ENCODE measurements at regions not wholly inside any gene's neighbourhood (a gene's known extent, or its start where the extent isn't known, plus 50 kb on each side); places are given as distances from the start of the nearest gene placed in this dataset.

DNA sequence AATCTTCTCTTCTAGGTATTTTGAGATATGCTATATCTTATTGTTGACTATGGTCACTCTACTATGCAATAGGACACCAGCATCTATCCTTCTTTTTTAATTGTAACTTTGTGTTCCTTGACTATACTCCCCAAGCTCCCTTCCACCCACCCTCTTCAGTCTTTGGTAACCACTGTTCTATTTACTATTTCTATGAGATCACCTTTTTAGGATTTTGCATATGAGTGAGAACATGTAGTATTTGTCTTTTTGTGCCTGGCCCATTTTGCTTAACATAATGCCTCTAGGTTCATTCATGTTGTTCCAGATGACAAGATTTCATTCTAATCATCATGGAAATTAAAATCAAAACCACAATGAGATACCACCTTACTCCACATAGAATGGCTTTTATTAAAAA lies 63.3 kb upstream of the BANK1 start (continued):
- TF ChIP-seq, protein P1, sequence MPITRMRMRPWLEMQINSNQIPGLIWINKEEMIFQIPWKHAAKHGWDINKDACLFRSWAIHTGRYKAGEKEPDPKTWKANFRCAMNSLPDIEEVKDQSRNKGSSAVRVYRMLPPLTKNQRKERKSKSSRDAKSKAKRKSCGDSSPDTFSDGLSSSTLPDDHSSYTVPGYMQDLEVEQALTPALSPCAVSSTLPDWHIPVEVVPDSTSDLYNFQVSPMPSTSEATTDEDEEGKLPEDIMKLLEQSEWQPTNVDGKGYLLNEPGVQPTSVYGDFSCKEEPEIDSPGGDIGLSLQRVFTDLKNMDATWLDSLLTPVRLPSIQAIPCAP (CRISPR knock-in tag; IDR thresholded peaks at IDR 0.05): no peak
- TF ChIP-seq ZNF671 (CRISPR knock-in tag; IDR thresholded peaks at IDR 0.05) (no peak), EMX1 (CRISPR knock-in tag; IDR thresholded peaks at IDR 0.05) (no peak), TCF7 (CRISPR knock-in tag; IDR thresholded peaks at IDR 0.05; ENCODE audit: low read depth) (no peak), GABPB1 (CRISPR knock-in tag; IDR thresholded peaks at IDR 0.05) (no peak), ESRRA (CRISPR knock-in tag; IDR thresholded peaks at IDR 0.05; ENCODE audit: borderline replicate concordance) (no peak), NR1H2 (CRISPR knock-in tag; IDR thresholded peaks at IDR 0.05) (no peak), JUN (CRISPR knock-in tag; IDR thresholded peaks at IDR 0.05) (no peak), SP1 (CRISPR knock-in tag; conservative IDR thresholded peaks at IDR 0.05) (no peak)
- TF ChIP-seq, protein P2, sequence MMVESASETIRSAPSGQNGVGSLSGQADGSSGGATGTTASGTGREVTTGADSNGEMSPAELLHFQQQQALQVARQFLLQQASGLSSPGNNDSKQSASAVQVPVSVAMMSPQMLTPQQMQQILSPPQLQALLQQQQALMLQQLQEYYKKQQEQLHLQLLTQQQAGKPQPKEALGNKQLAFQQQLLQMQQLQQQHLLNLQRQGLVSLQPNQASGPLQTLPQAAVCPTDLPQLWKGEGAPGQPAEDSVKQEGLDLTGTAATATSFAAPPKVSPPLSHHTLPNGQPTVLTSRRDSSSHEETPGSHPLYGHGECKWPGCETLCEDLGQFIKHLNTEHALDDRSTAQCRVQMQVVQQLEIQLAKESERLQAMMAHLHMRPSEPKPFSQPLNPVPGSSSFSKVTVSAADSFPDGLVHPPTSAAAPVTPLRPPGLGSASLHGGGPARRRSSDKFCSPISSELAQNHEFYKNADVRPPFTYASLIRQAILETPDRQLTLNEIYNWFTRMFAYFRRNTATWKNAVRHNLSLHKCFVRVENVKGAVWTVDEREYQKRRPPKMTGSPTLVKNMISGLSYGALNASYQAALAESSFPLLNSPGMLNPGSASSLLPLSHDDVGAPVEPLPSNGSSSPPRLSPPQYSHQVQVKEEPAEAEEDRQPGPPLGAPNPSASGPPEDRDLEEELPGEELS (CRISPR knock-in tag; IDR thresholded peaks at IDR 0.05): no peak
- TF ChIP-seq, protein P3, sequence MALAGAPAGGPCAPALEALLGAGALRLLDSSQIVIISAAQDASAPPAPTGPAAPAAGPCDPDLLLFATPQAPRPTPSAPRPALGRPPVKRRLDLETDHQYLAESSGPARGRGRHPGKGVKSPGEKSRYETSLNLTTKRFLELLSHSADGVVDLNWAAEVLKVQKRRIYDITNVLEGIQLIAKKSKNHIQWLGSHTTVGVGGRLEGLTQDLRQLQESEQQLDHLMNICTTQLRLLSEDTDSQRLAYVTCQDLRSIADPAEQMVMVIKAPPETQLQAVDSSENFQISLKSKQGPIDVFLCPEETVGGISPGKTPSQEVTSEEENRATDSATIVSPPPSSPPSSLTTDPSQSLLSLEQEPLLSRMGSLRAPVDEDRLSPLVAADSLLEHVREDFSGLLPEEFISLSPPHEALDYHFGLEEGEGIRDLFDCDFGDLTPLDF (CRISPR knock-in tag; IDR thresholded peaks at IDR 0.05): no peak
- TF ChIP-seq, protein P4, sequence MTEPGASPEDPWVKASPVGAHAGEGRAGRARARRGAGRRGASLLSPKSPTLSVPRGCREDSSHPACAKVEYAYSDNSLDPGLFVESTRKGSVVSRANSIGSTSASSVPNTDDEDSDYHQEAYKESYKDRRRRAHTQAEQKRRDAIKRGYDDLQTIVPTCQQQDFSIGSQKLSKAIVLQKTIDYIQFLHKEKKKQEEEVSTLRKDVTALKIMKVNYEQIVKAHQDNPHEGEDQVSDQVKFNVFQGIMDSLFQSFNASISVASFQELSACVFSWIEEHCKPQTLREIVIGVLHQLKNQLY (CRISPR knock-in tag; IDR thresholded peaks at IDR 0.05): no peak

DNA sequence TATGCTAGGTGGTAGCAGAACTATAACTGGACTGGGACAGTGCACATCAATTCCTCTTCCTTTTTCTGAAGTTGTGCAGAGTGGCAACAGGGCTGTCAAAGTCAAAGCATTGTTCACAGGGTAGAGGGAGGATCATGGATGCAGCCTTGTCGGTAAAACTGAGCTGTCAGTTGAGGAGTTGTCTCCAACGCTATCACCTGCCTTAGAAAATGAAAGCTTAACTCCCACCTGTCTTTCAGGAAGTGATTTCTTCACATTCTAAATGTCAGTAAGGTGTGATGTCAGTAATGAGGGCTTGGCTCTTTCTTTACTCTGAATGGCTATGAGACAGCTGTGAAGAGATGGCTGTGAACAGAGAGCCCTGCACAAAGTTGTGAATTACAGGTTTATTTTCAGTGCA lies 66.4 kb upstream of the BANK1 start:
- Mint-ChIP-seq H3K9me3 (no peaks in the 10 kb centered on the region), H3K27me3 (ENCODE audit: low read depth) (no peaks in the 10 kb centered on the region), H3K27ac (no peak overlapping the region), H3K4me3 (no peak overlapping the region), H3K36me3 (no peaks in the 10 kb centered on the region), H3K4me1 (no peaks in the 10 kb centered on the region)
- ChIA-PET CTCF (no interaction called here), POLR2A (no interaction called here)
- ATAC-seq (no peak), DNase-seq (ENCODE audit: low spot score) (no peak)
- no peak for TF ChIP-seq TEAD4 (CRISPR knock-in tag; IDR thresholded peaks at IDR 0.05)
- no peak for TF ChIP-seq JAZF1 (CRISPR knock-in tag; IDR thresholded peaks at IDR 0.05)
- TF ChIP-seq NR2C2 (CRISPR knock-in tag; IDR thresholded peaks at IDR 0.05): no peak
- no peak for TF ChIP-seq NFATC4 (CRISPR knock-in tag; IDR thresholded peaks at IDR 0.05)
- TF ChIP-seq, protein P5, sequence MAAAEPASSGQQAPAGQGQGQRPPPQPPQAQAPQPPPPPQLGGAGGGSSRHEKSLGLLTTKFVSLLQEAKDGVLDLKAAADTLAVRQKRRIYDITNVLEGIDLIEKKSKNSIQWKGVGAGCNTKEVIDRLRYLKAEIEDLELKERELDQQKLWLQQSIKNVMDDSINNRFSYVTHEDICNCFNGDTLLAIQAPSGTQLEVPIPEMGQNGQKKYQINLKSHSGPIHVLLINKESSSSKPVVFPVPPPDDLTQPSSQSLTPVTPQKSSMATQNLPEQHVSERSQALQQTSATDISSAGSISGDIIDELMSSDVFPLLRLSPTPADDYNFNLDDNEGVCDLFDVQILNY (CRISPR knock-in tag; IDR thresholded peaks at IDR 0.05): no peak
- TF ChIP-seq, protein P6, sequence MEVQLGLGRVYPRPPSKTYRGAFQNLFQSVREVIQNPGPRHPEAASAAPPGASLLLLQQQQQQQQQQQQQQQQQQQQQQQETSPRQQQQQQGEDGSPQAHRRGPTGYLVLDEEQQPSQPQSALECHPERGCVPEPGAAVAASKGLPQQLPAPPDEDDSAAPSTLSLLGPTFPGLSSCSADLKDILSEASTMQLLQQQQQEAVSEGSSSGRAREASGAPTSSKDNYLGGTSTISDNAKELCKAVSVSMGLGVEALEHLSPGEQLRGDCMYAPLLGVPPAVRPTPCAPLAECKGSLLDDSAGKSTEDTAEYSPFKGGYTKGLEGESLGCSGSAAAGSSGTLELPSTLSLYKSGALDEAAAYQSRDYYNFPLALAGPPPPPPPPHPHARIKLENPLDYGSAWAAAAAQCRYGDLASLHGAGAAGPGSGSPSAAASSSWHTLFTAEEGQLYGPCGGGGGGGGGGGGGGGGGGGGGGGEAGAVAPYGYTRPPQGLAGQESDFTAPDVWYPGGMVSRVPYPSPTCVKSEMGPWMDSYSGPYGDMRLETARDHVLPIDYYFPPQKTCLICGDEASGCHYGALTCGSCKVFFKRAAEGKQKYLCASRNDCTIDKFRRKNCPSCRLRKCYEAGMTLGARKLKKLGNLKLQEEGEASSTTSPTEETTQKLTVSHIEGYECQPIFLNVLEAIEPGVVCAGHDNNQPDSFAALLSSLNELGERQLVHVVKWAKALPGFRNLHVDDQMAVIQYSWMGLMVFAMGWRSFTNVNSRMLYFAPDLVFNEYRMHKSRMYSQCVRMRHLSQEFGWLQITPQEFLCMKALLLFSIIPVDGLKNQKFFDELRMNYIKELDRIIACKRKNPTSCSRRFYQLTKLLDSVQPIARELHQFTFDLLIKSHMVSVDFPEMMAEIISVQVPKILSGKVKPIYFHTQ (CRISPR knock-in tag; IDR thresholded peaks at IDR 0.05): no peak
- TF ChIP-seq OVOL2 (CRISPR knock-in tag; IDR thresholded peaks at IDR 0.05; ENCODE audit: borderline replicate concordance): no peak
- no peak for TF ChIP-seq GABPB1 (CRISPR knock-in tag; IDR thresholded peaks at IDR 0.05)
- TF ChIP-seq, protein P7, sequence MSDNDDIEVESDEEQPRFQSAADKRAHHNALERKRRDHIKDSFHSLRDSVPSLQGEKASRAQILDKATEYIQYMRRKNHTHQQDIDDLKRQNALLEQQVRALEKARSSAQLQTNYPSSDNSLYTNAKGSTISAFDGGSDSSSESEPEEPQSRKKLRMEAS (CRISPR knock-in tag; IDR thresholded peaks at IDR 0.05): no peak
- TF ChIP-seq CREM (CRISPR knock-in tag; IDR thresholded peaks at IDR 0.05): no peak
- TF ChIP-seq, protein P8, sequence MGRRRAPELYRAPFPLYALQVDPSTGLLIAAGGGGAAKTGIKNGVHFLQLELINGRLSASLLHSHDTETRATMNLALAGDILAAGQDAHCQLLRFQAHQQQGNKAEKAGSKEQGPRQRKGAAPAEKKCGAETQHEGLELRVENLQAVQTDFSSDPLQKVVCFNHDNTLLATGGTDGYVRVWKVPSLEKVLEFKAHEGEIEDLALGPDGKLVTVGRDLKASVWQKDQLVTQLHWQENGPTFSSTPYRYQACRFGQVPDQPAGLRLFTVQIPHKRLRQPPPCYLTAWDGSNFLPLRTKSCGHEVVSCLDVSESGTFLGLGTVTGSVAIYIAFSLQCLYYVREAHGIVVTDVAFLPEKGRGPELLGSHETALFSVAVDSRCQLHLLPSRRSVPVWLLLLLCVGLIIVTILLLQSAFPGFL (CRISPR knock-in tag; IDR thresholded peaks at IDR 0.05; ENCODE audit: borderline replicate concordance): no peak
- no peak for TF ChIP-seq ESRRA (CRISPR knock-in tag; IDR thresholded peaks at IDR 0.05; ENCODE audit: borderline replicate concordance)
- TF ChIP-seq, protein P9, sequence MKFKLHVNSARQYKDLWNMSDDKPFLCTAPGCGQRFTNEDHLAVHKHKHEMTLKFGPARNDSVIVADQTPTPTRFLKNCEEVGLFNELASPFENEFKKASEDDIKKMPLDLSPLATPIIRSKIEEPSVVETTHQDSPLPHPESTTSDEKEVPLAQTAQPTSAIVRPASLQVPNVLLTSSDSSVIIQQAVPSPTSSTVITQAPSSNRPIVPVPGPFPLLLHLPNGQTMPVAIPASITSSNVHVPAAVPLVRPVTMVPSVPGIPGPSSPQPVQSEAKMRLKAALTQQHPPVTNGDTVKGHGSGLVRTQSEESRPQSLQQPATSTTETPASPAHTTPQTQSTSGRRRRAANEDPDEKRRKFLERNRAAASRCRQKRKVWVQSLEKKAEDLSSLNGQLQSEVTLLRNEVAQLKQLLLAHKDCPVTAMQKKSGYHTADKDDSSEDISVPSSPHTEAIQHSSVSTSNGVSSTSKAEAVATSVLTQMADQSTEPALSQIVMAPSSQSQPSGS (CRISPR knock-in tag; IDR thresholded peaks at IDR 0.05; ENCODE audit: borderline replicate concordance, low read depth): no peak
- TF ChIP-seq NR1H2 (CRISPR knock-in tag; IDR thresholded peaks at IDR 0.05): no peak
- TF ChIP-seq, protein P10, sequence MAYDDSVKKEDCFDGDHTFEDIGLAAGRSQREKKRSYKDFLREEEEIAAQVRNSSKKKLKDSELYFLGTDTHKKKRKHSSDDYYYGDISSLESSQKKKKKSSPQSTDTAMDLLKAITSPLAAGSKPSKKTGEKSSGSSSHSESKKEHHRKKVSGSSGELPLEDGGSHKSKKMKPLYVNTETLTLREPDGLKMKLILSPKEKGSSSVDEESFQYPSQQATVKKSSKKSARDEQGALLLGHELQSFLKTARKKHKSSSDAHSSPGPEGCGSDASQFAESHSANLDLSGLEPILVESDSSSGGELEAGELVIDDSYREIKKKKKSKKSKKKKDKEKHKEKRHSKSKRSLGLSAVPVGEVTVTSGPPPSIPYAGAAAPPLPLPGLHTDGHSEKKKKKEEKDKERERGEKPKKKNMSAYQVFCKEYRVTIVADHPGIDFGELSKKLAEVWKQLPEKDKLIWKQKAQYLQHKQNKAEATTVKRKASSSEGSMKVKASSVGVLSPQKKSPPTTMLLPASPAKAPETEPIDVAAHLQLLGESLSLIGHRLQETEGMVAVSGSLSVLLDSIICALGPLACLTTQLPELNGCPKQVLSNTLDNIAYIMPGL (CRISPR knock-in tag; IDR thresholded peaks at IDR 0.05): no peak
